ENCODE measurements at regions not wholly inside any gene's neighbourhood (a gene's known extent, or its start where the extent isn't known, plus 50 kb on each side); places are given as distances from the start of the nearest gene placed in this dataset.

DNA sequence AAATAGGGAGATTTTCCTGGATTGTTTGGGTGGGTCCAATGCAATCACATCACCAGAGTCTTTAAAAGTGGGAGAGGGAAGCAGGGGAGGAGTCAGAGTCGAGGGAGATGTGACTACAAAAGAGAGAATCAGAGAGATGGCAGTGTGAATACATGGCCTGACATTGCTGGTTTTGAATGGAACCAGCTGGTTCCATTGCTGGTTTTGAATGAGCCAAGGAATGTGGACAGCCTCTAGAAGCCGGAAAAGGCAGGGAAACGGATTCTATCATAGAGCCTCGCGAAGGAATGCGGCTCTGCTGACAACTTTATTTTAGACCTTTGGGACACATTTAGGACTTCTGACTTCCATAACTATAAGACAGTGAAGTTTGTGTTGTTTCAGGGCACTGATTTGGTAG, 627.0 kb upstream of the HTR2C start:
- TF ChIP-seq, protein P1, sequence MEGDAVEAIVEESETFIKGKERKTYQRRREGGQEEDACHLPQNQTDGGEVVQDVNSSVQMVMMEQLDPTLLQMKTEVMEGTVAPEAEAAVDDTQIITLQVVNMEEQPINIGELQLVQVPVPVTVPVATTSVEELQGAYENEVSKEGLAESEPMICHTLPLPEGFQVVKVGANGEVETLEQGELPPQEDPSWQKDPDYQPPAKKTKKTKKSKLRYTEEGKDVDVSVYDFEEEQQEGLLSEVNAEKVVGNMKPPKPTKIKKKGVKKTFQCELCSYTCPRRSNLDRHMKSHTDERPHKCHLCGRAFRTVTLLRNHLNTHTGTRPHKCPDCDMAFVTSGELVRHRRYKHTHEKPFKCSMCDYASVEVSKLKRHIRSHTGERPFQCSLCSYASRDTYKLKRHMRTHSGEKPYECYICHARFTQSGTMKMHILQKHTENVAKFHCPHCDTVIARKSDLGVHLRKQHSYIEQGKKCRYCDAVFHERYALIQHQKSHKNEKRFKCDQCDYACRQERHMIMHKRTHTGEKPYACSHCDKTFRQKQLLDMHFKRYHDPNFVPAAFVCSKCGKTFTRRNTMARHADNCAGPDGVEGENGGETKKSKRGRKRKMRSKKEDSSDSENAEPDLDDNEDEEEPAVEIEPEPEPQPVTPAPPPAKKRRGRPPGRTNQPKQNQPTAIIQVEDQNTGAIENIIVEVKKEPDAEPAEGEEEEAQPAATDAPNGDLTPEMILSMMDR (IDR thresholded peaks at IDR 0.05): no peak
- no peak for TF ChIP-seq POLR2A (IDR thresholded peaks at IDR 0.05)
- TF ChIP-seq POLR2AphosphoS5 (IDR thresholded peaks at IDR 0.05): no peak
- TF ChIP-seq EP300 (IDR thresholded peaks at IDR 0.05; ENCODE audit: low read depth): no peak
